ENCODE measurements at regions not wholly inside any gene's neighbourhood (a gene's known extent, or its start where the extent isn't known, plus 50 kb on each side); places are given as distances from the start of the nearest gene placed in this dataset.

DNA sequence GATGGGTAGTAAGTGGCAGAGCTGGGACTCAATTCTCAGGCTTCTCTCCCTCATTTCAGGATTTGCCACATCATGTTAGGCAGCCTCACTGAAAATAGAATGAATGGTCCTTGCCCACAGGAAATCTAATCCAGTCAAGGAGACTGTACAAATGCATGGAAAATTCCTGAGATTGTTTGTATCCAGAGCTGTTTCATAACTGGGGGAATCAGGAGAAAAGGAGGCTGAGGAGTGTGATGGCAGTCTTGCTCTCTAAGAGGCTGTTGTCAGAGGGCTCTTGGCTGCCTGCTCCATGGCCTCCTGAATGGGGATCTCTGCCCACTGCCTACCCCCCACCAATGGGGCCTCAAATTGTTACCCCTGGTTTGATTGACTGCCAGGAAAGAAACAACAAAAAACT, 141.9 kb upstream of the TNR start:
- no peaks in the 10 kb centered on the region for H4K20me1 ChIP-seq (ENCODE audit: insufficient read depth)
- H2AFZ ChIP-seq (ENCODE audit: low read depth, low read length, poor library complexity, severe bottlenecking) = no peak overlapping the region
- ChIA-PET CTCF (no interaction called here), POLR2A (no interaction called here), RAD21 (ENCODE audit: low non-redundant PET in 1 of 2, low total read pairs in 2 of 2, uncharacterized antibody in 2 of 2, unreplicated experiment in 2 of 2) (no interaction called here)
- no peaks in the 10 kb centered on the region for H3K9me3 ChIP-seq (ENCODE audit: control insufficient read depth in 1 of 2, insufficient read depth in 1 of 2, low read depth in 1 of 2, low read length in 2 of 2)
- no peaks in the 10 kb centered on the region for H3K36me3 ChIP-seq (ENCODE audit: control insufficient read depth in 1 of 2, insufficient read depth in 2 of 2, low read length in 2 of 2)
- no peak overlapping the region for H3K9ac ChIP-seq (ENCODE audit: low read length)
- DNase-seq (ENCODE audit: low read depth, low spot score) = no peak
- no peaks in the 10 kb centered on the region for H3K79me2 ChIP-seq (ENCODE audit: insufficient read depth, low read length)
- no peak for TF ChIP-seq EZH2phosphoT487 (IDR thresholded peaks at IDR 0.05; ENCODE audit: borderline replicate concordance)
- TF ChIP-seq SRF (IDR thresholded peaks at IDR 0.05; ENCODE audit: low read depth) = no peak
- TF ChIP-seq TCF7L2 (IDR thresholded peaks at IDR 0.05; ENCODE audit: borderline replicate concordance, extremely low read depth, insufficient read depth, insufficient read length) = no peak
- no peak for TF ChIP-seq YY1 (IDR thresholded peaks at IDR 0.05; ENCODE audit: extremely low read depth, insufficient replicate concordance, low read depth, low read length)
- no peak for TF ChIP-seq EGR1 (IDR thresholded peaks at IDR 0.05; ENCODE audit: low read depth)
- TF ChIP-seq, protein P1, sequence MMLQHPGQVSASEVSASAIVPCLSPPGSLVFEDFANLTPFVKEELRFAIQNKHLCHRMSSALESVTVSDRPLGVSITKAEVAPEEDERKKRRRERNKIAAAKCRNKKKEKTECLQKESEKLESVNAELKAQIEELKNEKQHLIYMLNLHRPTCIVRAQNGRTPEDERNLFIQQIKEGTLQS (IDR thresholded peaks at IDR 0.05) = no peak
- no peak for TF ChIP-seq ELF1 (IDR thresholded peaks at IDR 0.05; ENCODE audit: borderline replicate concordance, low read depth)
- no peak for TF ChIP-seq CBX3 (IDR thresholded peaks at IDR 0.05; ENCODE audit: low read depth)
- no peak for TF ChIP-seq ZNF274 (IDR thresholded peaks at IDR 0.05; ENCODE audit: low read depth, low read length)
- TF ChIP-seq SP1 (IDR thresholded peaks at IDR 0.05; ENCODE audit: low read depth) = no peak
- no peak for TF ChIP-seq POLR2A (IDR thresholded peaks at IDR 0.05; ENCODE audit: borderline replicate concordance, extremely low read depth, insufficient read depth, insufficient read length)
- TF ChIP-seq, protein P2, sequence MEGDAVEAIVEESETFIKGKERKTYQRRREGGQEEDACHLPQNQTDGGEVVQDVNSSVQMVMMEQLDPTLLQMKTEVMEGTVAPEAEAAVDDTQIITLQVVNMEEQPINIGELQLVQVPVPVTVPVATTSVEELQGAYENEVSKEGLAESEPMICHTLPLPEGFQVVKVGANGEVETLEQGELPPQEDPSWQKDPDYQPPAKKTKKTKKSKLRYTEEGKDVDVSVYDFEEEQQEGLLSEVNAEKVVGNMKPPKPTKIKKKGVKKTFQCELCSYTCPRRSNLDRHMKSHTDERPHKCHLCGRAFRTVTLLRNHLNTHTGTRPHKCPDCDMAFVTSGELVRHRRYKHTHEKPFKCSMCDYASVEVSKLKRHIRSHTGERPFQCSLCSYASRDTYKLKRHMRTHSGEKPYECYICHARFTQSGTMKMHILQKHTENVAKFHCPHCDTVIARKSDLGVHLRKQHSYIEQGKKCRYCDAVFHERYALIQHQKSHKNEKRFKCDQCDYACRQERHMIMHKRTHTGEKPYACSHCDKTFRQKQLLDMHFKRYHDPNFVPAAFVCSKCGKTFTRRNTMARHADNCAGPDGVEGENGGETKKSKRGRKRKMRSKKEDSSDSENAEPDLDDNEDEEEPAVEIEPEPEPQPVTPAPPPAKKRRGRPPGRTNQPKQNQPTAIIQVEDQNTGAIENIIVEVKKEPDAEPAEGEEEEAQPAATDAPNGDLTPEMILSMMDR (IDR thresholded peaks at IDR 0.05 in 2 of 3, conservative IDR thresholded peaks at IDR 0.05 in 1 of 3; ENCODE audit: borderline replicate concordance in 1 of 3, insufficient read depth in 1 of 3, low read depth in 2 of 3, low read length in 2 of 3) = no peak
- TF ChIP-seq, protein P3, sequence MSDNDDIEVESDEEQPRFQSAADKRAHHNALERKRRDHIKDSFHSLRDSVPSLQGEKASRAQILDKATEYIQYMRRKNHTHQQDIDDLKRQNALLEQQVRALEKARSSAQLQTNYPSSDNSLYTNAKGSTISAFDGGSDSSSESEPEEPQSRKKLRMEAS (IDR thresholded peaks at IDR 0.05) = no peak
- TF ChIP-seq CEBPB (IDR thresholded peaks at IDR 0.05; ENCODE audit: low read depth) = no peak
- no peak for TF ChIP-seq SIN3A (IDR thresholded peaks at IDR 0.05; ENCODE audit: low read depth)
- BruUV-seq (replicated peaks) = no TSS peak
- H3K9me2 ChIP-seq (ENCODE audit: insufficient read depth) = no peaks in the 10 kb centered on the region
- H3K4me2 ChIP-seq (ENCODE audit: low read length) = no peak overlapping the region
- no peaks in the 10 kb centered on the region; a peak in 1 of 4 replicates for H3K4me1 ChIP-seq (ENCODE audit: control insufficient read depth in 1 of 2, insufficient read depth in 2 of 2, low read length in 2 of 2)
- no peak overlapping the region for H3K27ac ChIP-seq (ENCODE audit: low read depth, low read length)
- intact Hi-C loops (cut with micrococcal nuclease) = no loop called here
- H3K4me3 ChIP-seq (replicated peaks in 1 of 2; ENCODE audit: low read depth in 1 of 2, low read length in 2 of 2) = no peak overlapping the region
- no peaks in the 10 kb centered on the region for H3K27me3 ChIP-seq (ENCODE audit: insufficient read depth, low read length)
- no peak for ATAC-seq
